Inflammatory macrophage treated with lipopolysaccharide for 4 hours (primary cell): ENCODE measurements at regions not wholly inside any gene's neighbourhood (a gene's known extent, or its start where the extent isn't known, plus 50 kb on each side); places are given as distances from the start of the nearest gene placed in this dataset.
"Not testable (repeated sequence)": the region's sequence is repeated elsewhere in the genome, so short reads cannot be mapped to it uniquely, and the experiment has no call there.

Source experiments
- DNase-seq: peaks from one replicate; pipeline ENCODE4 v3.0.0-alpha.2; 2020

GRCh38 chr15:36008719-36009118 is 462.8 kb upstream of the DPH6 start:
- DNase-seq, result no peak

- DNase-seq, result no peak
These were observed 478.2 kb upstream of the DPH6 start for GRCh38 chr15:36024031-36024688.

GRCh38 chr15:36026627-36027283 is 480.8 kb upstream of the DPH6 start:
- no peak for DNase-seq

GRCh38 chr15:36029606-36030210 is 483.7 kb upstream of the DPH6 start:
- DNase-seq, result no peak

- DNase-seq, result no peak
These were observed 494.1 kb upstream of the DPH6 start for GRCh38 chr15:36039996-36040572.

GRCh38 chr15:36047018-36047716 is 501.2 kb upstream of the DPH6 start:
- DNase-seq, result not testable (repeated sequence)

GRCh38 chr15:36050899-36051298 is 504.9 kb upstream of the DPH6 start:
- DNase-seq, result no peak

- DNase-seq, result not testable (repeated sequence)
These were observed 506.7 kb upstream of the DPH6 start for GRCh38 chr15:36052641-36053040.

- DNase-seq, result no peak
These were observed 507.8 kb upstream of the DPH6 start for GRCh38 chr15:36053746-36054145.

GRCh38 chr15:36059596-36059995 is 513.6 kb upstream of the DPH6 start:
- DNase-seq, result no peak

GRCh38 chr15:36062357-36062756 is 516.4 kb upstream of the DPH6 start:
- no peak for DNase-seq

GRCh38 chr15:36066757-36067156 is 512.7 kb upstream of the CDIN1 start:
- no peak for DNase-seq

- DNase-seq, result no peak
These were observed 511.7 kb upstream of the CDIN1 start for GRCh38 chr15:36067483-36068274.

GRCh38 chr15:36075333-36075732 is 504.1 kb upstream of the CDIN1 start:
- no peak for DNase-seq

GRCh38 chr15:36079021-36079420 is 500.4 kb upstream of the CDIN1 start:
- no peak for DNase-seq

GRCh38 chr15:36080759-36081158 is 498.7 kb upstream of the CDIN1 start:
- DNase-seq, result no peak

- DNase-seq, result no peak
These were observed 489.0 kb upstream of the CDIN1 start for GRCh38 chr15:36090286-36090946.

- no peak for DNase-seq
These were observed 472.6 kb upstream of the CDIN1 start for GRCh38 chr15:36106640-36107335.

GRCh38 chr15:36108541-36108940 is 470.9 kb upstream of the CDIN1 start:
- no peak for DNase-seq

- DNase-seq, result no peak
These were observed 469.3 kb upstream of the CDIN1 start for GRCh38 chr15:36109943-36110658.

GRCh38 chr15:36110659-36110993 is 468.8 kb upstream of the CDIN1 start:
- DNase-seq, result no peak
